ENCODE measurements at regions not wholly inside any gene's neighbourhood (a gene's known extent, or its start where the extent isn't known, plus 50 kb on each side); places are given as distances from the start of the nearest gene placed in this dataset.
"Not testable (repeated sequence)": the region's sequence is repeated elsewhere in the genome, so short reads cannot be mapped to it uniquely, and the experiment has no call there.

DNA sequence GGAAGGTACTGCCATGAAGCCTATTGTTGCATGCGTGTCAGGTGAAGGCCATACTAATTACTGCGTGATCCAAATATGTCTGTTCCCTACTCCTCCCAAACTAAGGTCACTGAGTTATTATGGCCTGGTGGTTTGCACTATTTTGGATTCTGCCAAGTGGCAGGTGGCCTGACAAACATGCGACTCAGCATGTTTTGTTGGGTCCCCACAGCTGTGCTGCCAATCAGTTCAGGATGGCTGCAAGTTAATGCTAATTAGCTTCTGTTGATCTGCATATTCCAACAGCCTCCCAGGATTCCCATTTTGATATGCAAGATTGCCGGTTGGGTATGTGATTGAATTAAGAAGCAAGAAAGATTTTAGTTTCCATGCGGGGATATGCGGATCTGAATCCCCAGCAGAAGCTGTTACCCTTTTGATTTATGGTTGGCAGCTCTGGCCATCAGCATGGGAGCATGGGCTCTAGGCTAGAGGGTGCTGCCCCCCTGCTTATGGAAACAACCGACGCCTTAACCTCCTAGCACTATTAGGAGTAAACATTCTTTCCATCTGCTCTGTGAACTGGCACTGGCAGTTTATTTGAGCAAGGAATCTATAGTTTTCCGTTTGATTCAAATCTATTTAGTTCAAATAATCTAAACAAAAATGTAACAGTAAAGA, 429.8 kb upstream of the C1orf87 start:
- Mint-ChIP-seq H3K9me3 (peaks cover 30% of the 10 kb centered on the region), H3K4me3 (no peak overlapping the region), H3K27me3 (no peaks in the 10 kb centered on the region), H3K36me3 (ENCODE audit: low read depth) (no peaks in the 10 kb centered on the region), H3K4me1 (ENCODE audit: low read depth) (no peaks in the 10 kb centered on the region), H3K27ac (no peak overlapping the region)
- intact Hi-C loops (cut with micrococcal nuclease) = no loop called here

DNA sequence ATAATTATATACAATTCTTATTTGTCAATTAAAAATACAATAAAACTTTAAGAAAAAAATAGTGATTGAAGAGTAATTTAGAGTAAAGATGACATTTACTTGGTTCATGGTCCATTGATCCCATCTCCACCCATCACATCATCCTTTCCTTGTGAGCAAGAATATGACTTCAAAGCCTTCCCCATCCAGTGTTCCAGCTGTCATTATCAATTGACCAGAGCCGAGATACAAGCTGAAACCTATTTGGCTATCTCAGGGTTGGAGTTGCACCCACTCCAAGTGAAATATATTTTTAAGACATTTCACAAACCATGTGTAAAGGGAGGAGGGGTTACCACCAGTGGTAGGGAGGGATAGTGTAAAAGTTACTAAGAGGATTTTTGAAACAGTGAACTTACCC, 428.9 kb upstream of the C1orf87 start:
- no peaks in the 10 kb centered on the region for H3K36me3 Mint-ChIP-seq (ENCODE audit: low read depth)
- H3K27ac Mint-ChIP-seq = no peak overlapping the region
- H3K4me3 Mint-ChIP-seq = no peak overlapping the region
- intact Hi-C loops (cut with micrococcal nuclease) = no loop called here
- H3K27me3 Mint-ChIP-seq = no peaks in the 10 kb centered on the region
- peaks cover 39% of the 10 kb centered on the region for H3K9me3 Mint-ChIP-seq
- H3K4me1 Mint-ChIP-seq (ENCODE audit: low read depth) = no peaks in the 10 kb centered on the region

DNA sequence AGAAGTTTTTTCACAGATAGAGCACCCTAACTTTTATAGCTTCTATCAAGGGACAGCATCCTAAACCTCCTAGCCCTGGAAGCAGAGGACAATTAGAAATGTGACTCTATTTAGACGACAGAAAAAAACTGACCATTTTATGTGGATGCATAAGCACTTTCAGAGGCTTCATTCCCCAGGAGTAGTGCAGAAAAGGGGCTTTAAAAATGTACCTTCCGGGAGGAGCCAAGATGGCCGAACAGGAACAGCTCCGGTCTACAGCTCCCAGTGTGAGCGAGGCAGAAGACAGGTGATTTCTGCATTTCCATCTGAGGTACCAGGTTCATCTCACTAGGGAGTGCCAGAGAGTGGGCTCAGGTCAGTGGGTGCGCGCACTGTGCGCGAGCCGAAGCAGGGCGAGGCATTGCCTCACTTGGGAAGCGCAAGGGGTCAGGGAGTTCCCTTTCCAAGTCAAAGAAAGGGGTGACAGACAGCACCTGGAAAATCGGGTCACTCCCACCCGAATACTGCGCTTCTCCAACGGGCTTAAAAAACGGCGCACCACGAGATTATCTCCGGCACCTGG, 416.4 kb upstream of the C1orf87 start:
- H3K36me3 Mint-ChIP-seq (ENCODE audit: low read depth); intact Hi-C loops (cut with micrococcal nuclease); H3K4me3 Mint-ChIP-seq; H3K27me3 Mint-ChIP-seq; H3K27ac Mint-ChIP-seq; H3K4me1 Mint-ChIP-seq (ENCODE audit: low read depth); H3K9me3 Mint-ChIP-seq: not testable (repeated sequence)

DNA sequence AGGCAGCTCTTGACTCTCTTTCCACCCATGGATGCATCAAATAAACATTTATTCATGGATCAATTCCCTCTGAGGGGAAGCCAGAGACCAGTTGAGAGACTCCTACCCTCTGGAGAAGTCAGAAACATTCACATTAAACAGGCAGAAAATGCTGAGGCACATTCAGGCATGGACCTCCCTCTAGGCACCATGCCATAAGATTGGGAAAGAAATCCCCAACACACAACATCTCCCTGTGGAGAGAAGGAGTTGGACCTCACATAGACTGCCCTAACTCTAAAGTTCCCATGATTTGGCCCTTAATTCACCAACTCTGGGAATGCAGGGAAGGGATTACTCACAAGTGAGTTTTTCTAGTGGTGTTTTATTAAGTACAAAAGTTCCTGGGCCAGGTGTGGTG, 415.3 kb upstream of the C1orf87 start:
- intact Hi-C loops (cut with micrococcal nuclease) = no loop called here
- Mint-ChIP-seq H3K36me3 (ENCODE audit: low read depth) (no peaks in the 10 kb centered on the region), H3K4me1 (ENCODE audit: low read depth) (no peaks in the 10 kb centered on the region), H3K27me3 (no peaks in the 10 kb centered on the region), H3K9me3 (peaks cover 9% of the 10 kb centered on the region), H3K4me3 (no peak overlapping the region), H3K27ac (no peak overlapping the region)

DNA sequence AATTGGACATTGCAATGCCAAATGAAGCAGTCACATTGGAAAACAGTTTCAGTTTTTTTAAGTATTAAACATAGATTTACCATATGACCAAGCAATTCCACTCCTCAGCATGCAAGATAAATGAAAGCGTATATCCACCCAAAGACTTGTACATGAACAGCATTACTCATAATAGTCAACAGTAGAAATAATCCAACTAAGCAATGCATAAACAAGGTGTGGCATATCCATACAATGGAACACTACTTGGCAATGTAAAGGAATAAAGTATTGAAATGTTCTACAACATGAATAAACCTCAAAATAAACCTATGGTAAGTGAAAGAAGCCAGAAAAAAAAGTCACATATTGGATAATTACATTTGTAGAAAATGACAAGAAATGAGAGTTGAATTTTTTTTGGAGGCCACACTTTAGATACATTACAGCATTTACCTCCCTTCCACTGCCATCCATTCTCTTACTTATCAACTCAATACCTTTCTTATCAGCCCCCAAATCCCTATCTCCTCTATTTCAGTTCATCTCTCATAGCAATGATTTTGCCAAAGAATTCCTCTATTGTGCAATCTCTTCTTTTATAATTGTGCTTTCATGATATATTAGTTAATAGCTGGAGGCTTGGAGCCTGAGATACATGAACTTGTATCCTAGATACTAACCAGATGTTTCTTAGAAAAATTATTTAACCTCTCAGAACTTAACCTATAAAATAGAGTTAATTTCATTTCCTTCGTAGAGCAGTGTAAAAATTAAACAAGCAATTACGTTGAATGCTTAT, 414.2 kb upstream of the C1orf87 start:
- H3K36me3 Mint-ChIP-seq (ENCODE audit: low read depth) = no peaks in the 10 kb centered on the region
- H3K4me1 Mint-ChIP-seq (ENCODE audit: low read depth) = no peaks in the 10 kb centered on the region
- no peak overlapping the region for H3K27ac Mint-ChIP-seq
- intact Hi-C loops (cut with micrococcal nuclease) = no loop called here
- no peaks in the 10 kb centered on the region for H3K27me3 Mint-ChIP-seq
- peaks cover 9% of the 10 kb centered on the region for H3K9me3 Mint-ChIP-seq
- no peak overlapping the region for H3K4me3 Mint-ChIP-seq

DNA sequence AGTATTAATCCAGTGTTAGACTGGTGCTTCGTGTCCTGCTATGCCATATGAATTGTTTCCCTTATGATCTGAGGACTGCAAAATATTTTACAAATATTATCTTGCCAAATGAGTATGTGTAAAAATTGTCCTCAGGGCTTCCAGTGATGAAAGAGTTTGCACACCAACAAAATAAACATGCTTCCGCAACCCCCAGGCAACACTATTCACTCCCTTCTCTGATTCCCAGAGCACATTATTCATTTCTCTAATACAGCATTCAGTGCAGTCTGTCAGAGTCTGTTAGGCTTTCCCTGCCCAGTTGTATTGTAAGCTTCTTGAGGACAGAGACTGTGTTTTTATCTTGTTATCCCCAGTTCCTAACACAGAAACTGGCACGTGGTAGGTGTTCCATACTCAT, 409.9 kb upstream of the C1orf87 start:
- Mint-ChIP-seq H3K27ac (no peak overlapping the region), H3K36me3 (ENCODE audit: low read depth) (no peaks in the 10 kb centered on the region), H3K9me3 (peaks cover 6% of the 10 kb centered on the region), H3K27me3 (no peaks in the 10 kb centered on the region), H3K4me1 (ENCODE audit: low read depth) (no peaks in the 10 kb centered on the region), H3K4me3 (no peak overlapping the region)
- intact Hi-C loops (cut with micrococcal nuclease) = no loop called here

DNA sequence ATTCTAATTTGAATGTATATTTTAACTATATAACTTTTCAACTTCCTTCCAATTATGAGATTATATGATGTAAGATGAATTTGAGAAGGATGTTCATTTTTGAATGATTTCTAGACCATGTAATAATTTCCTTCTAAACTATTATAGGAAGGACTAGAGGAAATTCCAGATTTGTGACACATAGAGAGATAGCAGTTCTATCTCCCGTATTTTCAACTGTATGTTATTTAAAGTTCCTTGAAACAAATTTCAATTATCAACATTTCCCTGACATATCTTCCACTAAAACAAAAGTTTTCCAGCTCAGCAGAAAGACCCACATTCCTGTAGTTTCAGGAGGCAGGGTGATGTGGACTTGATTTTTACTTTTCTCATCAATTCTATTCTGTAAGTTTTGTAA, 396.7 kb upstream of the C1orf87 start:
- no peak overlapping the region for H3K27ac Mint-ChIP-seq

DNA sequence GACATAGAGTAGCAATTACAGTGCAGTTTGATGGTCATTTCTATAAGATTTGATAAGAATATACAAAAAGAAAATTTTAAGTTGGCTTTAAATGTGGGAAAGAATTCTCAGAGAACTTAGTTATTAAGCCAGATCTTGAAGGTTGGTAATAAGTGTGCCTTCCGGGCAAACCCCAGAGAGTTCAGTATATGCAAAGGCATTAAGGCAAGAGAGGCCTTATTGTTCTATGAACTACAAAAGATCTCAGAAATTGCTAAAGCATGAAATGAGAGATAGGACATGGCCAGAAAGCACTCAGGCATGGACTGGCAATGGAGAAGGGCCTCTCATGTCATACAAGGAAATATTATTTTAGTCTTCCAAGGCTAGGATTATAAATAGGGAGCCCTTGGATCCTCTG, 390.2 kb upstream of the C1orf87 start:
- Mint-ChIP-seq H3K9me3 (peaks cover 16% of the 10 kb centered on the region), H3K4me1 (ENCODE audit: low read depth) (peaks cover 7% of the 10 kb centered on the region), H3K27ac (no peak overlapping the region), H3K36me3 (ENCODE audit: low read depth) (no peaks in the 10 kb centered on the region), H3K4me3 (no peak overlapping the region), H3K27me3 (no peaks in the 10 kb centered on the region)
- intact Hi-C loops (cut with micrococcal nuclease) = no loop called here

More for the DNA sequence above, 396.7 kb upstream of the C1orf87 start:
- Mint-ChIP-seq H3K4me1 (ENCODE audit: low read depth) (peaks cover 13% of the 10 kb centered on the region), H3K36me3 (ENCODE audit: low read depth) (no peaks in the 10 kb centered on the region), H3K27me3 (no peaks in the 10 kb centered on the region), H3K9me3 (no peaks in the 10 kb centered on the region), H3K4me3 (no peak overlapping the region)
- intact Hi-C loops (cut with micrococcal nuclease) = no loop called here

DNA sequence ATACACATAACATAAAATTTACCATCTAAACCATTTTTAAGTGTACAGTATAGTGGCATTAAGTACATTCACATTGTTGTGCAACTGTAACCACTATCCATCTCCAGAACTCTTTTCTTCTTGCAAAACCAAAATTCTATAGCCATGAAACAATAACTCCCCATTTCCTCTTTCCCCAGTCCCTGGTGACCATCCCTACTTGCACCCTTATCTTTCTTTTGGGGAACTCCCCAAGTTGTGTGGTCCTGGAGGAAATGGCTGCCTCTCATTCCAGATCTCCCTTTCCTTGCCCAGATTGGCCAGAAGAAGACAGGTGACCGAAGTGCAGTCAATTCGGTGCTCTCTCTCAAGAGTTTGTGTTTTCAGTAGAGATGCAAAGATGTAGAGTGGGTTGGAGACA, 389.6 kb upstream of the C1orf87 start:
- Mint-ChIP-seq H3K36me3 (ENCODE audit: low read depth) (no peaks in the 10 kb centered on the region), H3K4me1 (ENCODE audit: low read depth) (peaks cover 5% of the 10 kb centered on the region), H3K27ac (no peak overlapping the region), H3K9me3 (peaks cover 23% of the 10 kb centered on the region), H3K4me3 (no peak overlapping the region), H3K27me3 (no peaks in the 10 kb centered on the region)
- intact Hi-C loops (cut with micrococcal nuclease) = no loop called here

DNA sequence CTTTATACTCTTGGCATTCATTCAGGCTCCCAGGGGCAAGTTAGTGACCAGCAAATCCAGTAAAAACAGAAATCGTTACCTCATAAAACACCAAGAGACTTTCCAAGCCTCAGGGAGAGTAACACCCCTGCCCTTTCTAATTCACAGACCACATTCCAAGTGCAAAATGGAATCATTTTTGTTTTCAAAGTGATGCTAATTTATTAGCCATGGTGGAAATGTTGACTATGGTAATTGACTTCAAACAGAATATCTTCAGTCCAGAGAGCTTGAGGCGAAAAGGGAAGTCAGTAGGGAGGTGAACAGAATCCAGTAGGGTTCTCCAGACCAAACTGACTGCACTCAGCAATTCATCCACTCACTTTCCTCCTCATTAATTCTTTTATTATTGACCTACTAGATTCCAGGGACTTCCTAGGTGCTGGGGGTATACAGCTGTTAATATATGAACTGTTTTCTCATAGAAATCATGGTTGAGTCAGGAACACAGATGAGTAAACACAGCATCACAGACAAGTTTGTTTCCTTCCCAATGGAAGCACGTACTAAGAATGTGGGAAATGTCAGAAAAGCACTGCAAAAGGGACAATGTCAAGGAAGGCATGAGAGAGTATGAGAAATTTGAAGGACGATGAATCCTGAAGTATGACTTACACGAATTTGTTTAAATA, 388.5 kb upstream of the C1orf87 start:
- Mint-ChIP-seq H3K36me3 (ENCODE audit: low read depth) (no peaks in the 10 kb centered on the region), H3K27ac (no peak overlapping the region), H3K4me3 (no peak overlapping the region), H3K9me3 (peaks cover 34% of the 10 kb centered on the region), H3K4me1 (ENCODE audit: low read depth) (peaks cover 5% of the 10 kb centered on the region), H3K27me3 (no peaks in the 10 kb centered on the region)
- intact Hi-C loops (cut with micrococcal nuclease) = no loop called here

DNA sequence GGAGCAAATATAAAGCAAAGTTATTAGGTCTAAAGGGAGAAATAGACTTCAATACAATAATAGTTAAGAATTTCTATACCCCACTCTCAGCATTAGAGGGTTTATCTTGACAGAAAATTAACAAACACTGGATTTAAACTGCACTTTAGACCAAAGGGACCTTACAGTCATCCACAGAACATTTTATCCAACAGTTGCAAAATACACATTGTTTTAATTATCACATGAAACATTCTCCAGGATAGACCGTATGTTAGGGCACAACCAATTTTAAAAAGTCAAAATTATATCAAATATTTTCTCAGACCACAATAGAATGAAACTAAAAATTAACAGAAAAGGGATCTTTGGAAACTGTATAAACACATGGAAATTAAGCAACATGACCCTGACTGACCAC, 384.5 kb upstream of the C1orf87 start:
- Mint-ChIP-seq H3K4me1 (ENCODE audit: low read depth) (peaks cover 2% of the 10 kb centered on the region), H3K9me3 (peaks cover 52% of the 10 kb centered on the region)

DNA sequence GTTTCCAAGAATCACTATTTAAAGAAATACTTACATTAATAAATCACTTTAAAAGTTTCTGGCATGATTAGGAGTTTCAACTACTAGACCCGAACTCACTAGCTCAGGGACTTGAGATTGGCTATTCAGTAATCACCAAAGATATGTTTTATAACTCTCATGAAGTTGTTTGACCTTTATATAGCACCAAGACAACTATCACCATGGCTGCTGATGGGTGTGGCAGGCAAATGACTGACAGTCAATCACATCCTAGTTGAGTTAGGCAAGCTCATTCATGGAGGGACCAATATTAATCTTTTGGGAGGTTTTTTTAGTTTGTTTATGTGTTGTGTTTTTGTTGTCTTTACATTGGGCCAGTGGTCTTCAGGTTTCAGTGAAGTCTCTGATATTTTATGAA, 376.3 kb upstream of the C1orf87 start:
- no peak overlapping the region for H3K27ac Mint-ChIP-seq
- no peak overlapping the region for H3K4me3 Mint-ChIP-seq
- no peaks in the 10 kb centered on the region for H3K4me1 Mint-ChIP-seq (ENCODE audit: low read depth)
- H3K9me3 Mint-ChIP-seq = peaks cover 1% of the 10 kb centered on the region
- H3K36me3 Mint-ChIP-seq (ENCODE audit: low read depth) = no peaks in the 10 kb centered on the region
- intact Hi-C loops (cut with micrococcal nuclease) = no loop called here
- H3K27me3 Mint-ChIP-seq = no peaks in the 10 kb centered on the region

More for the DNA sequence above, 384.5 kb upstream of the C1orf87 start:
- H3K36me3 Mint-ChIP-seq (ENCODE audit: low read depth) = no peaks in the 10 kb centered on the region
- no peak overlapping the region for H3K27ac Mint-ChIP-seq
- H3K4me3 Mint-ChIP-seq = no peak overlapping the region
- intact Hi-C loops (cut with micrococcal nuclease) = no loop called here
- no peaks in the 10 kb centered on the region for H3K27me3 Mint-ChIP-seq

DNA sequence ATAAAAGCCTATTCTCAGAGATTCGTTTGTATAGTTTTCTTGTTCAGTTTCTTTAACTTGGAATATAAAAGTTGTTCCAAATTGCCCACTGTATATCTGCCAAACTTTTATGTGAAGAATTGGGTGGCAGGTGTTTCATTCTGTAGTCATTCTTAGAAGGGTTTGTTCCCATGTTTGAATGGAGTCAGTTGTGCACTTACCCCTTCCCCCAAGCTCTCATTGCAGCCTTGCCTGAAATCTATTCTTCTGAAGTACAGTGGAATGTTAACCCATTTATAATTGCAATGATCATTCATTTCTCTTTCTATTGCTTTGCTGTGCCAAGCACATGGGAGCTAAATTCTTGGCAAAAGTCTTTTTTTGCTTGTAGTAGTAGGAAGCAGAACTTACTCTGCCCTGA, 375.3 kb upstream of the C1orf87 start:
- Mint-ChIP-seq H3K4me1 (ENCODE audit: low read depth) (no peaks in the 10 kb centered on the region), H3K36me3 (ENCODE audit: low read depth) (no peaks in the 10 kb centered on the region), H3K27me3 (no peaks in the 10 kb centered on the region), H3K9me3 (no peaks in the 10 kb centered on the region), H3K4me3 (no peak overlapping the region), H3K27ac (no peak overlapping the region)
- intact Hi-C loops (cut with micrococcal nuclease) = no loop called here

DNA sequence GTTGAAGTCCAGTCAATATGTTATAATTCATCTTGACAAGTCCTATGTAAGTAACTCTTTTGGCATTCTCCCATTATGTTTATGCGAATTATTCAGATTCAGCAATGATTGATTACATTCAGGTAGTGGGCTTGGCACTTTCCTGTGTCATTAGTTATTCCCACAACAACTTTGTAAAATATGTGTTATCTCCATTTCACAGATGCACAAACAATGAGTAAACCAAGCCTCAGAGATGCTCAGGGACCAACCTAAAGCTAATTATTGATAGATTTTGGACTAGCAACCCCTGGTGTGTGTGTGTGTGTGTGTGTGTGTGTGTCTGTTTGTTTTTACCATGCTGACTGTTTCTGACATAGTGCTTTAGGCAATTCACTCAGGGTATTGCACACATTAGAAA, 371.1 kb upstream of the C1orf87 start:
- Mint-ChIP-seq H3K27ac (no peak overlapping the region), H3K36me3 (ENCODE audit: low read depth) (no peaks in the 10 kb centered on the region), H3K4me3 (no peak overlapping the region), H3K27me3 (no peaks in the 10 kb centered on the region), H3K9me3 (no peaks in the 10 kb centered on the region), H3K4me1 (ENCODE audit: low read depth) (no peaks in the 10 kb centered on the region)
- intact Hi-C loops (cut with micrococcal nuclease) = no loop called here
